ENCODE measurements at regions not wholly inside any gene's neighbourhood (a gene's known extent, or its start where the extent isn't known, plus 50 kb on each side); places are given as distances from the start of the nearest gene placed in this dataset.

DNA sequence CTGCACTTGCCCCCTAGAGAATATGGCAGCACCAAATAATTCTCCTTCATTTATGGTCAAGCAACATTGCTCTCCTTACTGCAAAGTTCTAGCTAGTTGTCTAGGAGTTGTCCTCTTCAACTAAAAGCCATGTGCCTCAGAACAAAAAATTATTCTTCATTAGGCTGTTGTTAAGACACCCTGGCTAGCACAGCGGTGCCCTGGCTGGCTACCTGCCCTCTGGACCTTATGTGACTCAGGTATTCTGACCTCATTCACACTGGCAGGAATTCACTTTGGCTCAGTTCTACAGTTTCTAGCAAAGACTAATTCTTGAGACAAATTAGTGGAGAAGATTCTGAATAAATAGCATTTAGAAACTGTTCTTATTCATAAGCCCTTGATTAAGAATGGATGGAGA is 224.4 kb upstream of the KRR1 start:
- Histone ChIP-seq H3K36me3 (ENCODE audit: control insufficient read depth, insufficient read depth, low read length) (no peaks in the 10 kb centered on the region), H3K4me3 (ENCODE audit: low read depth, low read length) (no peak overlapping the region), H3K27me3 (ENCODE audit: control insufficient read depth, insufficient read depth, low read length) (no peaks in the 10 kb centered on the region)
- DNase-seq (ENCODE audit: low read depth) = no peak
- TF ChIP-seq, protein P1, sequence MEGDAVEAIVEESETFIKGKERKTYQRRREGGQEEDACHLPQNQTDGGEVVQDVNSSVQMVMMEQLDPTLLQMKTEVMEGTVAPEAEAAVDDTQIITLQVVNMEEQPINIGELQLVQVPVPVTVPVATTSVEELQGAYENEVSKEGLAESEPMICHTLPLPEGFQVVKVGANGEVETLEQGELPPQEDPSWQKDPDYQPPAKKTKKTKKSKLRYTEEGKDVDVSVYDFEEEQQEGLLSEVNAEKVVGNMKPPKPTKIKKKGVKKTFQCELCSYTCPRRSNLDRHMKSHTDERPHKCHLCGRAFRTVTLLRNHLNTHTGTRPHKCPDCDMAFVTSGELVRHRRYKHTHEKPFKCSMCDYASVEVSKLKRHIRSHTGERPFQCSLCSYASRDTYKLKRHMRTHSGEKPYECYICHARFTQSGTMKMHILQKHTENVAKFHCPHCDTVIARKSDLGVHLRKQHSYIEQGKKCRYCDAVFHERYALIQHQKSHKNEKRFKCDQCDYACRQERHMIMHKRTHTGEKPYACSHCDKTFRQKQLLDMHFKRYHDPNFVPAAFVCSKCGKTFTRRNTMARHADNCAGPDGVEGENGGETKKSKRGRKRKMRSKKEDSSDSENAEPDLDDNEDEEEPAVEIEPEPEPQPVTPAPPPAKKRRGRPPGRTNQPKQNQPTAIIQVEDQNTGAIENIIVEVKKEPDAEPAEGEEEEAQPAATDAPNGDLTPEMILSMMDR (IDR thresholded peaks at IDR 0.05; ENCODE audit: insufficient read depth, low read length, poor library complexity, severe bottlenecking) = no peak

DNA sequence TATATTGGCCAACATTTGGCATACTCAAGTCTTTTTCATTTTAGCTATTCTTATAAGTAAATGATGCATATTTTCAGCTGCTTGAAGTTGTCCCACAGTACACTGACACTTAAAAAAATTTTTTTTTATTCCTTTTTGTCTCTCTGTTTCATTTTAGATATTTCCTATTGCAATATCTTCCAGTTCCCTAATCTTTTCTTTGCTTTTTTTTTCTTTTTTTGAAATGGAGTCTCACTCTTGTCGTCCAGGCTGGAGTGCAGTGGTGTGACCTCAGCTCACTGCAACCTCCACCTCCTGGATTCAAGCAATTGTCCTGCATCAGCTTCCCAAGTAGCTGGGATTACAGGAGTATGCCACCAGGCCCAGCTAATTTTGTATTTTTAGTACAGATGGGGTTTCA is 217.4 kb upstream of the KRR1 start:
- Histone ChIP-seq H3K36me3 (ENCODE audit: control insufficient read depth, insufficient read depth, low read length) (no peaks in the 10 kb centered on the region), H3K27me3 (ENCODE audit: control insufficient read depth, insufficient read depth, low read length) (no peaks in the 10 kb centered on the region), H3K4me3 (ENCODE audit: low read depth, low read length) (no peak overlapping the region)
- DNase-seq (ENCODE audit: low read depth) = no peak
- TF ChIP-seq, protein P1 (IDR thresholded peaks at IDR 0.05; ENCODE audit: insufficient read depth, low read length, poor library complexity, severe bottlenecking) = no peak

DNA sequence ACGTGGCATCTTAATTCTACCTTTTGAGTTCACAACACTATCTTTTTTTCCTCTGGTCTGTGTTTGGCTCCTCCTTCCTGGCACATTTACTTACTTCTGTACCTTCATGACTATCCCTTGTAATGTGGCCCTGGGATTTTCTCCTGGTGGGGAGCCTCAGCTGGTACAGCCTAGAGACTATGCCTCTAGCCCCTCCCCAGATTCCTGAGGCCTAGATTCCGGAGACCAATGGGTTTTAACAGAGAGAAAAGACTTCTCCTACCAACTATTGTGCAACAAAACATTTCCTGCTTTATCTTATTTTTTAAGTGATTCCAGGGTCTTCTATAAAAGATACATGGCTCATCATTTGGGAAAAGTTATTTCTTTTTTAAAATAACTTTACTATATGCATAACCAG is 216.2 kb upstream of the KRR1 start:
- H3K4me3 ChIP-seq (ENCODE audit: low read depth, low read length) = no peak overlapping the region
- TF ChIP-seq, protein P1 (IDR thresholded peaks at IDR 0.05; ENCODE audit: insufficient read depth, low read length, poor library complexity, severe bottlenecking) = no peak
- no peaks in the 10 kb centered on the region for H3K27me3 ChIP-seq (ENCODE audit: control insufficient read depth, insufficient read depth, low read length)
- DNase-seq (ENCODE audit: low read depth) = no peak
- H3K36me3 ChIP-seq (ENCODE audit: control insufficient read depth, insufficient read depth, low read length) = no peaks in the 10 kb centered on the region

DNA sequence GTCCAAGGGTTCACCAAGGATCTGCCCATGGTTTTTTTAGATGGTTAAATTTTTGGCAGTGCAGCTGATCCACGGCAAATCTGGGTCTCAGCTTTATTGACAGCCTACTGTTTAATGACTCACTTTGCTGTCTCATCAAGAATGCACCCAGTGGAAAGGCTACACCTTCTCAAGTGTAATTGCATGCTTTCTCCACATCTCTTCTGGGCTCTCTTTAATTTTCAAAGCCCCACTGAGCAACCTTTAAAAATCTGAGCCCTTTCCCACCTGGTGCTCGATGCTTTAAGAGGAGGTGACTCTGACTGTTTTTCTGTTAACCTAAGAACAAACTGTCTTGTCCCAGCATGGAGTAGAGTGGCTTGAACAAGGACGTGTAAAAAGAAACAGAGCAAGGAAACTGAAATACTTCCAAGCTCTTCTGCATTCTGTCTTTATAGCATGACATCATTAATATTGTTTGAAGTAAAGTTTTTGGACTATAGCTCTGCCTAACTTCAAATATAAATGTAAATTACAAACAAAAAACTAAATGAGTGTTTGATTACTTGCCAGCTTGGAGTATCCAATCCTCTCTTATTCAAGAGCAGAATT is 214.2 kb upstream of the KRR1 start:
- no peaks in the 10 kb centered on the region for H3K36me3 ChIP-seq (ENCODE audit: control insufficient read depth, insufficient read depth, low read length)
- H3K4me3 ChIP-seq (ENCODE audit: low read depth, low read length) = no peak overlapping the region
- TF ChIP-seq, protein P1 (IDR thresholded peaks at IDR 0.05; ENCODE audit: insufficient read depth, low read length, poor library complexity, severe bottlenecking) = no peak
- DNase-seq (ENCODE audit: low read depth) = no peak
- no peaks in the 10 kb centered on the region for H3K27me3 ChIP-seq (ENCODE audit: control insufficient read depth, insufficient read depth, low read length)

DNA sequence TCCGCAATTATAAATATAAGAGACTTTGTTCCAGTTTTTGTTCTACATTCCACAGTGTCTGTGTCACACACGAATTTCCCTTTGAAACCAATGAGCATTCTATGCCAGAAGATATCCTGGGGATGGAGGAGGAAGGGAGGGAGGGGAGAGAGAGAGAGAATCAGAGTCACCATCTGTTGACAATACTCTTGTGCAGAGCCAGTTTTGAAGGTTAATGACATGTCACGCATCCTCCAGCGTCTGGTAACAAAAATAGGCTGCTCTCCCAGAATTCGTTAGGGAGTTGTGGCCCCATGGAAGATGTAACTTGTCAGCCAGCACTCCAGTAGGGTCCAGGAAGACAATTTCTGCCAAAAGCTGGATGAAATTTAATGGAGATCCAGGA is 213.5 kb upstream of the KRR1 start:
- Histone ChIP-seq H3K27me3 (ENCODE audit: control insufficient read depth, insufficient read depth, low read length) (no peaks in the 10 kb centered on the region), H3K4me3 (ENCODE audit: low read depth, low read length) (no peak overlapping the region), H3K36me3 (ENCODE audit: control insufficient read depth, insufficient read depth, low read length) (no peaks in the 10 kb centered on the region)
- DNase-seq (ENCODE audit: low read depth) = no peak
- TF ChIP-seq, protein P1 (IDR thresholded peaks at IDR 0.05; ENCODE audit: insufficient read depth, low read length, poor library complexity, severe bottlenecking) = no peak

DNA sequence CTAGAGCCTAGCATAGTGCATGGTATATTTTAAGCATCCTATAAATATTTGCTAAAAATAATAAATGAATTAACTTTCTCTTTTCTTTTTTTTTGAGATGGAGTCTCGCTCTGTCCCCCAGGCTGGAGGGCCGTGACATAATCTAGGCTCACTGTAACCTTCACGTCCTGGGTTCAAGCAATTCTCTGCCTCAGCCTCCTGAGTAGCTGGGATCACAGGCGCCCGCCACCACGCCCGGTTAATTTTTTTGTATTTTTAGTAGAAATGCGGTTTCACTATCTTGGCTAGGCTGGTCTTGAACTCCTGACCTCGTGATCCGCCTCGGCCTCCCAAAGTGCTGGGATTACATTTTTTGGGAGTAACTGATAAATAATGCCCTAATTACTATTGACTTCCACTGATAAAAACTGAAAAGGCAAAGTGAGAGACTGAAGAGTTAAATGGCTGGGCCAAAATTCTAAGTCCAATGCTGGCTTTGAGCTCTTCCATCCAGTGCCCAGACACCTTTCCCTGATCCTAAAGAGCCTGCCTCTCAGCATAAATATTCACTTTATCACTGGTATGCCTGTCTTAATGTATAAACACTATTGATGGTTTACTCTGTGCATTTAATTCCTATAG is 213.0 kb upstream of the KRR1 start:
- Histone ChIP-seq H3K36me3 (ENCODE audit: control insufficient read depth, insufficient read depth, low read length) (no peaks in the 10 kb centered on the region), H3K27me3 (ENCODE audit: control insufficient read depth, insufficient read depth, low read length) (no peaks in the 10 kb centered on the region), H3K4me3 (ENCODE audit: low read depth, low read length) (no peak overlapping the region)
- TF ChIP-seq, protein P1 (IDR thresholded peaks at IDR 0.05; ENCODE audit: insufficient read depth, low read length, poor library complexity, severe bottlenecking) = no peak
- no peak for DNase-seq (ENCODE audit: low read depth)

Measured in kidney epithelial cell (primary cell).